SK-N-SH treated with all-trans-retinoic acid at 6 μM for 48 hours (cell line): ENCODE measurements at regions not wholly inside any gene's neighbourhood (a gene's known extent, or its start where the extent isn't known, plus 50 kb on each side); places are given as distances from the start of the nearest gene placed in this dataset.
"Not testable (repeated sequence)": the region's sequence is repeated elsewhere in the genome, so short reads cannot be mapped to it uniquely, and the experiment has no call there.

ENCODE experiments used
- ARNTL ChIP-seq: fragments of 450-650 bp; formaldehyde crosslinking; IDR thresholded peaks from 2 replicates; pipeline ENCODE4 v1.5.0; 2020; ENCODE audit warnings: low read depth, mild to moderate bottlenecking, moderate library complexity, borderline replicate concordance
- POU6F1 ChIP-seq: fragments of 250-450 bp; sonication (Bioruptor Pico); IDR thresholded peaks from 2 replicates; pipeline ENCODE4 v1.8.0; 2021; ENCODE audit warnings: low read depth, mild to moderate bottlenecking, moderate library complexity, borderline replicate concordance
- RARB ChIP-seq: fragments of 250-450 bp; sonication (Bioruptor Pico); IDR thresholded peaks from 2 replicates; pipeline ENCODE4 v1.8.0; 2021; ENCODE audit warnings: mild to moderate bottlenecking, moderate library complexity
- TCF4 ChIP-seq: fragments of 250-450 bp; sonication (Bioruptor Pico); IDR thresholded peaks from 2 replicates; pipeline ENCODE4 v1.8.0; 2021; ENCODE audit warnings: mild to moderate bottlenecking, moderate library complexity, borderline replicate concordance
- TOX ChIP-seq: fragments of 250-450 bp; sonication (Bioruptor Pico); IDR thresholded peaks from 2 replicates; pipeline ENCODE4 v1.8.0; 2021; ENCODE audit warnings: mild to moderate bottlenecking, moderate library complexity, borderline replicate concordance
- ZC3H10 ChIP-seq: fragments of 250-450 bp; sonication (Bioruptor Pico); IDR thresholded peaks from 2 replicates; pipeline ENCODE4 v1.5.1; 2021; ENCODE audit warnings: mild to moderate bottlenecking, moderate library complexity
- ZFP3 ChIP-seq: fragments of 250-450 bp; sonication (Bioruptor Pico); IDR thresholded peaks from 2 replicates; pipeline ENCODE4 v1.5.0; 2020; ENCODE audit warnings: mild to moderate bottlenecking, moderate library complexity
- ZNF565 ChIP-seq: fragments of 450-650 bp; formaldehyde crosslinking; conservative IDR thresholded peaks from 2 replicates; pipeline ENCODE4 v1.5.0; 2020; ENCODE audit warnings: low read depth, mild to moderate bottlenecking, moderate library complexity
- TF ChIP-seq, protein P1 (sequence below): fragments of 250-450 bp; sonication (Bioruptor Pico); IDR thresholded peaks from 2 replicates; pipeline ENCODE4 v1.5.0; 2020; ENCODE audit warnings: mild to moderate bottlenecking, moderate library complexity

DNA sequence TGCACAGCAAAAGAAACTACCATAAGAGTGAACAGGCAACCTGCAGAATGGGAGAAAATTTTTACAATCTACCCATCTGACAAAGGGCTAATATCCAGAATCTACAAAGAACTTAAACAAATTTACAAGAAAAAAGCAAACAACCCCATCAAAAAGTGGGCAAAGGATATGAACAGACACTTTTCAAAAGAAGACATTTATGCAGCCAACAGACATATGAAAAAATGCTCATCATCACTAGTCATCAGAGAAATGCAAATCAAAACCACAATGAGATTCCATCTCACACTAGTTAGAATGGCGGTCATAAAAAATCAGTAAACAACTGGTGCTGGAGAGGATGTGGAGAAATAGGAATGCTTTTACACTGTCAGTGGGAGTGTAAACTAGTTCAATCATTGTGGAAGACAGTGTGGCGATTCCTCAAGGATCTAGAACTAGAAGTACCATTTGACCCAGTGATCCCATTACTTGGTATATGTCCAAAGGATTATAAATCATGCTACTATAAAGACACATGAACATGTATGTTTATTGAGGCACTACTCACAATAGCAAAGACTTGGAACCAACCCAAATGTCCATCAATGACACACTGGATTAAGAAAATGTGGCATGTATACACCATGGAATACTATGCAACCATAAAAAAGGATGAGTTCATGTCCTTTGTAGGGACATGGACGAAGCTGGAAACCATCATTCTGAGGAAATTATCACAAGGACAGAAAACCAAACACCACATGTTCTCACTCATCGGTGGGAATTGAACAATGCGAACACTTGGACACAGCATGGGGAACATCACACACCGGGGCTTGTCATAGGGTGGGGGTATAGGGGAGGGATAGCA, 53.9 kb upstream of the CCDC71L start:
- not testable (repeated sequence) for TF ChIP-seq RARB (CRISPR knock-in tag); ZC3H10; TCF4; ZNF565 (CRISPR knock-in tag); TOX (CRISPR knock-in tag); ARNTL; POU6F1 (CRISPR knock-in tag); ZFP3
- TF ChIP-seq, protein P1, sequence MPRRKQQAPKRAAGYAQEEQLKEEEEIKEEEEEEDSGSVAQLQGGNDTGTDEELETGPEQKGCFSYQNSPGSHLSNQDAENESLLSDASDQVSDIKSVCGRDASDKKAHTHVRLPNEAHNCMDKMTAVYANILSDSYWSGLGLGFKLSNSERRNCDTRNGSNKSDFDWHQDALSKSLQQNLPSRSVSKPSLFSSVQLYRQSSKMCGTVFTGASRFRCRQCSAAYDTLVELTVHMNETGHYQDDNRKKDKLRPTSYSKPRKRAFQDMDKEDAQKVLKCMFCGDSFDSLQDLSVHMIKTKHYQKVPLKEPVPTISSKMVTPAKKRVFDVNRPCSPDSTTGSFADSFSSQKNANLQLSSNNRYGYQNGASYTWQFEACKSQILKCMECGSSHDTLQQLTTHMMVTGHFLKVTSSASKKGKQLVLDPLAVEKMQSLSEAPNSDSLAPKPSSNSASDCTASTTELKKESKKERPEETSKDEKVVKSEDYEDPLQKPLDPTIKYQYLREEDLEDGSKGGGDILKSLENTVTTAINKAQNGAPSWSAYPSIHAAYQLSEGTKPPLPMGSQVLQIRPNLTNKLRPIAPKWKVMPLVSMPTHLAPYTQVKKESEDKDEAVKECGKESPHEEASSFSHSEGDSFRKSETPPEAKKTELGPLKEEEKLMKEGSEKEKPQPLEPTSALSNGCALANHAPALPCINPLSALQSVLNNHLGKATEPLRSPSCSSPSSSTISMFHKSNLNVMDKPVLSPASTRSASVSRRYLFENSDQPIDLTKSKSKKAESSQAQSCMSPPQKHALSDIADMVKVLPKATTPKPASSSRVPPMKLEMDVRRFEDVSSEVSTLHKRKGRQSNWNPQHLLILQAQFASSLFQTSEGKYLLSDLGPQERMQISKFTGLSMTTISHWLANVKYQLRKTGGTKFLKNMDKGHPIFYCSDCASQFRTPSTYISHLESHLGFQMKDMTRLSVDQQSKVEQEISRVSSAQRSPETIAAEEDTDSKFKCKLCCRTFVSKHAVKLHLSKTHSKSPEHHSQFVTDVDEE, result not testable (repeated sequence)
